ENCODE measurements at regions not wholly inside any gene's neighbourhood (a gene's known extent, or its start where the extent isn't known, plus 50 kb on each side); places are given as distances from the start of the nearest gene placed in this dataset.

DNA sequence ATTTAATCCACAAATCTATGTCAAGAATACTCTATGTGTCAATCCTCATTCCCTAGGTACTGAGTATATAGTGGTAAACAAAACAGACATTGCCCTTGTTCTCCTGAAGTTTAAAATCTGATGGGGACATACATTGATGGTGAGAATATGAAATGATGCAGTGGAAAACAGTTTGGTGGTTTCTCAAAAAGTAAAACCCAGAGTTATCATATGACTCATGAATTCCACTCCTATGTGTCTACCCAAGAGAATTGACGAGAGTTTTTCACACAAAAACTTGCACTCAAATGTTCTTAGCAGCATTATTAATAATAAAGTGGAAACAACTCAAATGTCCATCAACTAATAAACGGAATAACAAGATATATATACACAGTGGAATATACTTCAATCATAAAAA lies 586.7 kb downstream of the CCDC85A start (continued):
- TF ChIP-seq RNF2 (IDR thresholded peaks at IDR 0.05; ENCODE audit: borderline replicate concordance, low read depth, low read length, missing control alignments, poor library complexity, severe bottlenecking) = no peak
- TF ChIP-seq EGR1 (IDR thresholded peaks at IDR 0.05; ENCODE audit: borderline replicate concordance, low read depth, low read length) = no peak
- no peak for TF ChIP-seq SUZ12 (IDR thresholded peaks at IDR 0.05; ENCODE audit: low read length)
- TF ChIP-seq SAP30 (IDR thresholded peaks at IDR 0.05; ENCODE audit: insufficient read depth, insufficient replicate concordance, low read length) = no peak
- TF ChIP-seq CEBPB (IDR thresholded peaks at IDR 0.05; ENCODE audit: low read depth, low read length) = no peak

All from H1 (cell line).